Pancreas (tissue), 10 donors: ENCODE measurements at regions not wholly inside any gene's neighbourhood (a gene's known extent, or its start where the extent isn't known, plus 50 kb on each side); places are given as distances from the start of the nearest gene placed in this dataset.

Source experiments
- ATAC-seq, 4 donors: fragments of 200-7000 bp; cut with Tn5 transposase; one replicate each; pipeline versions ENCODE4 v1.8.0 to v1.9.1; 2020; ENCODE audit warnings: mild to moderate bottlenecking in 4 of 4, moderate library complexity in 4 of 4
- DNase-seq, 6 donors: peaks; one replicate each; pipeline ENCODE4 v3.0.0-alpha.2; 2020
- FAIRE-seq: peaks from 2 replicates; lab custom pipeline; 2012; peaks lifted over from hg19 to GRCh38; lab: Jason Lieb, UNC
- H3K27ac ChIP-seq, 4 donors: fragments of 200-600 bp; sonication (generic); 1 replicate in 3 of 4; 2 replicates in 1 of 4; pipeline versions ENCODE4 v1.5.0 to v1.8.0; 2020
- H3K27me3 ChIP-seq, 4 donors: fragments of 200-600 bp; one replicate each; pipeline ENCODE4 v1.8.0; 2021
- H3K36me3 ChIP-seq, 3 donors: fragments of 200-600 bp; sonication (generic) in 1 of 3; one replicate each; pipeline versions ENCODE4 v1.5.0 to v1.8.0; 2020 to 2021
- H3K4me1 ChIP-seq, 3 donors: fragments of 200-600 bp; one replicate each; pipeline ENCODE4 v1.8.0; 2021
- H3K4me3 ChIP-seq, 4 donors: fragments of 200-600 bp; sonication (generic) in 2 of 4; one replicate each; pipeline versions ENCODE4 v1.5.0 to v1.8.0; 2020 to 2021
- H3K9me3 ChIP-seq, 4 donors: fragments of 200-600 bp; one replicate each; pipeline ENCODE4 v1.8.0; 2021
- WGBS, 2 donors: extraction: QIAGEN DNeasy Blood & Tissue Kit; methylation state at CpG; one replicate each; pipeline ENCODE4 v1.1.7; 2013; 5-methylcytosine and 5-hydroxymethylcytosine counted together
- intact Hi-C, 3 donors: fragments of 100-400 bp; cut with DNase I; formaldehyde crosslinking; loops; one replicate each; pipeline versions ENCODE4 v1.11.1 to v1.14.2; 2022
- TF ChIP-seq, protein P1 (sequence below), 4 donors: fragments of 200-600 bp; sonication (generic) in 3 of 4; IDR thresholded peaks; one replicate each; pipeline versions ENCODE4 v1.5.0 to v1.8.0; 2021; ENCODE audit warnings: antibody characterized with exemption in 4 of 4
- donor health status: healthy with polysubstance abuse.
- donor health status: DM: no; HTN: no; CAD: no; lungs with moderate emphysema.
- donor health status: DM: no; HTN: no; CAD: no.
- donor health status: control.
- donor health status: control.
- donor health status: Bipolar disorder and iron deficiency.
- donor health status: DM: yes; HTN: yes; CAD: no.
- donor health status: DM: no; HTN: no; CAD: no.
- donor health status: DM: no; HTN: no; CAD: no.
- donor health status: DM: yes; HTN: yes; CAD: no.

DNA sequence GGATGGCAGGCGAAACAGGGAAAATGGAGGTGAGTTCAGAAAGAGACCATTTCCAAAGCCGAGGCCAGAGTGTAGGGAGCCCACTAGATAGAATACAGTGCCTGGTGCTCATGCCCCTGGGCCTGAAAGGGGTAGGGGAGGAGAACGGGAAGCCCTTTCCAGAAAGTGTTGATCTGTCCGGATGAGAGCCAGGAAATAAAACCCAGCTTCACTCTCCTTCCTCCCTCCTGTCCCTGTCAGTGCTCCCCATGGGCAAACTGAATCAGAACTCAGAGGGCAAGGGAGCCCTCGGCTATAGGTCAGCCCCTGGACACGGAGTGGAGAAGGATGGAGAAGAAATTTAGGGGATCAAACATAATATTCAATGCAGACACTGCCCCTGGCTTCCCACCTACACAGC, 57.7 kb upstream of the RPL38 start:
- intact Hi-C loops = no loop called here
- Histone ChIP-seq H3K4me1 (no peaks in the 10 kb centered on the region), H3K27me3 (no peaks in the 10 kb centered on the region), H3K9me3 (no peaks in the 10 kb centered on the region), H3K4me3 (no peak overlapping the region), H3K36me3 (no peaks in the 10 kb centered on the region), H3K27ac (no peak overlapping the region)
- TF ChIP-seq, protein P1, sequence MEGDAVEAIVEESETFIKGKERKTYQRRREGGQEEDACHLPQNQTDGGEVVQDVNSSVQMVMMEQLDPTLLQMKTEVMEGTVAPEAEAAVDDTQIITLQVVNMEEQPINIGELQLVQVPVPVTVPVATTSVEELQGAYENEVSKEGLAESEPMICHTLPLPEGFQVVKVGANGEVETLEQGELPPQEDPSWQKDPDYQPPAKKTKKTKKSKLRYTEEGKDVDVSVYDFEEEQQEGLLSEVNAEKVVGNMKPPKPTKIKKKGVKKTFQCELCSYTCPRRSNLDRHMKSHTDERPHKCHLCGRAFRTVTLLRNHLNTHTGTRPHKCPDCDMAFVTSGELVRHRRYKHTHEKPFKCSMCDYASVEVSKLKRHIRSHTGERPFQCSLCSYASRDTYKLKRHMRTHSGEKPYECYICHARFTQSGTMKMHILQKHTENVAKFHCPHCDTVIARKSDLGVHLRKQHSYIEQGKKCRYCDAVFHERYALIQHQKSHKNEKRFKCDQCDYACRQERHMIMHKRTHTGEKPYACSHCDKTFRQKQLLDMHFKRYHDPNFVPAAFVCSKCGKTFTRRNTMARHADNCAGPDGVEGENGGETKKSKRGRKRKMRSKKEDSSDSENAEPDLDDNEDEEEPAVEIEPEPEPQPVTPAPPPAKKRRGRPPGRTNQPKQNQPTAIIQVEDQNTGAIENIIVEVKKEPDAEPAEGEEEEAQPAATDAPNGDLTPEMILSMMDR (IDR thresholded peaks at IDR 0.05) = no peak
- WGBS, 2 donors = 53 to 72% methylated on average over 6 of the region's 6 CpGs
- no peak for FAIRE-seq
- ATAC-seq = no peak
- no peak for DNase-seq

DNA sequence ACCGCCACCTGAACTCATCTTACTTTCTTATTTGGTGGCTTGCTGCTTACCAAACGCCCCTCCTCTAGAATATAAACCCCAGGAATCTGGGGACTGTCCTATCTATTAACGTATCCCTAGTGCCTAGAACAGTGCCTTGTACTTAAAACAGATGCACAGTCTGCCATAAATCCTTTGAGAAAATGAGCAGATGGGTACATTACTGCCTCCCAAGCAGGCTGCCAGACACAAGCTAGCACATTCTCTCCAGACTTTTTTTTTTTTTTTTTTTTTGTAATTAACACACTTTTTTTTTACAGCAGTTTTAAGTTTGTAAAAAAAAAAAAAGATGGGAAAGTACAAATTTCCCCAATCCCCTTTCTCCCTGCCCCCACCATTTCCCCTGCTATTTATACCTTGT, 57.3 kb upstream of the RPL38 start:
- no peaks in the 10 kb centered on the region for H3K9me3 ChIP-seq
- TF ChIP-seq, protein P1 (IDR thresholded peaks at IDR 0.05) = no peak
- no peak for DNase-seq
- intact Hi-C loops = no loop called here
- H3K4me1 ChIP-seq = no peaks in the 10 kb centered on the region
- ATAC-seq = no peak
- H3K4me3 ChIP-seq = no peak overlapping the region
- no peaks in the 10 kb centered on the region for H3K36me3 ChIP-seq
- 57 to 59% methylated on average over 3 of the region's 3 CpGs for WGBS, 2 donors
- FAIRE-seq = no peak
- no peaks in the 10 kb centered on the region for H3K27me3 ChIP-seq
- no peak overlapping the region for H3K27ac ChIP-seq

DNA sequence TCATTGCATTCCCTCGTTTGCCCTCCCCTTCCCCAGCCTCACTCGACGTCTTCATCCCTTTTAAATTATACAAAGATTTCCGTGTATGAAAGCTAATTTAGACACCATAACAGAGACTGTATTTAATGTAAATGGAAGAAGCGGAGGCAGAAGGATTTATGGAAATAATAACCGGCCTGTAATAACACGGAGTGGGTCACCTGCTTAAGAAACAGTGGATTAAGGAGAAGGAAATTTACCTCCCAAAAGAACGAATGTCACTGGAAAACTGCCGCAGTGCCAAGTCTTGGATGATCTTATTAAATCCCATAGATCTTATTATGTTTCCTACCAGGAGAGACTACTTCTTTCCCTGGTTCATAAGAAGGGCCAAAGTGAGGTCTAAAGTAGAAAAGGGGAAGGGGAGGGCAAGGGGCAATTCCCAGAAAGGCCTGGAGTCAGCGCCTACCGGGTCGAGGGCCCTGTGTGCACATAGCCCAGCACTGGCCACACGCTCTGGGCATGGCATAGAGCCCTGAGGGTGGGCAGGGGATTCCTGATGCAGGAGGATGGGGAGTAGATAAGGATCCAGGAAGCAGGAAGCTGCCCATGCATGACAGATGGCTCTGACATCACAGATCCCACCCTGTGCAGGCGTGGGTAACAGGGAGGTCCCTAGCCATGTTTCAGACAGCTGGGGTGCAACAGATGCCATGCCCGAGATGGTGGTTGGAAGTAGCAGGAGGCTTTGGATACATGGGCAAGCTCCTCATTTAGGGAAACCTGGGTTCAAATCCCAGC, 56.2 kb upstream of the RPL38 start:
- no peaks in the 10 kb centered on the region for H3K27me3 ChIP-seq
- no peaks in the 10 kb centered on the region for H3K4me1 ChIP-seq
- intact Hi-C loops = no loop called here
- 67 to 75% methylated on average over 15 of the region's 15 CpGs for WGBS, 2 donors
- TF ChIP-seq, protein P1 (IDR thresholded peaks at IDR 0.05) = no peak
- H3K36me3 ChIP-seq = no peaks in the 10 kb centered on the region
- FAIRE-seq (no peak), ATAC-seq (no peak), DNase-seq (no peak)
- H3K9me3 ChIP-seq = no peaks in the 10 kb centered on the region
- H3K4me3 ChIP-seq = no peak overlapping the region
- H3K27ac ChIP-seq = no peak overlapping the region

DNA sequence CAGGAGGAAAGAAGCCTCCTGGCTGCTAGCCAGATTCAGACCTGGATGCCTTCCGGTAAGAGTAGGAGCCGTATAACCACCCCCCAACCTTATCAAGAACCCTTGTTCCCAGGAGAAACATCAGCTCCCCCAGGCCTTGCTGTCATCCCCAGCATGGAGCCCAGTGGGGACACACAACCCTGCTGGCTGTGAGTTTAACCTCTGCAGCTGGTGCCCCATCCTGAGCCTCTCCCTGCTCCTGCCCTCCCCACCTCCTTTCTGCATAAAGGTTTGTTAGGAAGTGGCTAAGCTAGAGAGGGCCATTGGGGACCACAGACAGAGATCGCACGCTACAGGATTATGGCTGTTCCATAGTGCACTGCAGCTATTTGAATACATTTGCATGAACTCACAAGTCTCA, 55.5 kb upstream of the RPL38 start:
- H3K27ac ChIP-seq = no peak overlapping the region
- intact Hi-C loops = no loop called here
- TF ChIP-seq, protein P1 (IDR thresholded peaks at IDR 0.05) = no peak
- H3K36me3 ChIP-seq = no peaks in the 10 kb centered on the region
- ATAC-seq = no peak
- no peak overlapping the region for H3K4me3 ChIP-seq
- 68 to 69% methylated on average over 4 of the region's 4 CpGs for WGBS, 2 donors
- no peak for DNase-seq
- H3K9me3 ChIP-seq = no peaks in the 10 kb centered on the region
- H3K27me3 ChIP-seq = no peaks in the 10 kb centered on the region
- H3K4me1 ChIP-seq = no peaks in the 10 kb centered on the region
- FAIRE-seq = no peak

DNA sequence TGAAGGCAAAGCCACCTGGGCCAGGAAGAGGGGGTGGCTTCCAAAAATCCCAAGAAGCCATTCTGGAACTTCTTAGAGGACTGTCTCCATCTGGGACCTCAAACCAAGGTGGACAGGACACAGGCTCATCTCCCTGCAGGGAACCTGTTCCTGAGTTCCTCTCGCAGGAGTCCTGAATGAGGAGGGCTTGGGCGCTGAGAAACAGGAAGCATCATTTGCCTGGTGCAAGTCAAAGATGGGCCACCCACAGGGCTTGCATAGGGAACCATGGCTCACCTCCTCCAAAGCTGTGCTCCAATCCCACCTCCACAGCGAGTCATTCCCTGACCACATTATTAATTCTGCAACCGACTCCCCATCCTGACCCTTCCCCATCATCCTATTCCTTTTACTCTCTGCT, 55.0 kb upstream of the RPL38 start:
- H3K27ac ChIP-seq = no peak overlapping the region
- no peaks in the 10 kb centered on the region for H3K27me3 ChIP-seq
- DNase-seq (no peak), FAIRE-seq (no peak), ATAC-seq (no peak)
- intact Hi-C loops = no loop called here
- H3K4me3 ChIP-seq = no peak overlapping the region
- H3K9me3 ChIP-seq = no peaks in the 10 kb centered on the region
- H3K4me1 ChIP-seq = no peaks in the 10 kb centered on the region
- 80 to 85% methylated on average over 4 of the region's 4 CpGs for WGBS, 2 donors
- TF ChIP-seq, protein P1 (IDR thresholded peaks at IDR 0.05) = no peak
- no peaks in the 10 kb centered on the region for H3K36me3 ChIP-seq
